ENCODE measurements at regions not wholly inside any gene's neighbourhood (a gene's known extent, or its start where the extent isn't known, plus 50 kb on each side); places are given as distances from the start of the nearest gene placed in this dataset.

DNA sequence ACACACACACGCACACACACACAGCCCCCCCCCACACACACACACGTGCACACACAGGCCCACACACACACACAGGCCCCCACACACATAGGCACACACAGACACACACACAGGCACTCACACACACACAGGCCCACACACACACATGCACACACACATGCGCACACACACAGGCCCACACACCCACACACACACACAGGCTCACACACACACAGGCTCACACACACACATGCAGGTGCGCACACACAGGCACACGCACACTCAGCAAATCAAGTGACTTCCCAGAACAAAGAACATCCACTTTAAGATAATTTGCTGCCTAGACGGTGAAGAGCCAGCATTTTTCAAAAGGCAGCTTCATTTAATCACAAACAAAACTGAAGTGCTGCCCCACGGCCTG is 78.5 kb upstream of the FBRSL1 start:
- Histone ChIP-seq H3K36me3 (replicated peaks in 1 of 2; ENCODE audit: insufficient read depth in 1 of 2, low read depth in 2 of 2) (no peaks in the 10 kb centered on the region), H3K9me3 (no peaks in the 10 kb centered on the region), H3K27me3 (peaks cover 0 to 8% of the 10 kb centered on the region in 2 donors), H3K4me3 (no peak overlapping the region), H3K4me1 (peaks cover 13% of the 10 kb centered on the region), H3K27ac (no peak overlapping the region)
- WGBS, 2 donors, result 76 to 82% methylated on average over 6 to 7 of the region's 7 CpGs
- TF ChIP-seq, protein P1, sequence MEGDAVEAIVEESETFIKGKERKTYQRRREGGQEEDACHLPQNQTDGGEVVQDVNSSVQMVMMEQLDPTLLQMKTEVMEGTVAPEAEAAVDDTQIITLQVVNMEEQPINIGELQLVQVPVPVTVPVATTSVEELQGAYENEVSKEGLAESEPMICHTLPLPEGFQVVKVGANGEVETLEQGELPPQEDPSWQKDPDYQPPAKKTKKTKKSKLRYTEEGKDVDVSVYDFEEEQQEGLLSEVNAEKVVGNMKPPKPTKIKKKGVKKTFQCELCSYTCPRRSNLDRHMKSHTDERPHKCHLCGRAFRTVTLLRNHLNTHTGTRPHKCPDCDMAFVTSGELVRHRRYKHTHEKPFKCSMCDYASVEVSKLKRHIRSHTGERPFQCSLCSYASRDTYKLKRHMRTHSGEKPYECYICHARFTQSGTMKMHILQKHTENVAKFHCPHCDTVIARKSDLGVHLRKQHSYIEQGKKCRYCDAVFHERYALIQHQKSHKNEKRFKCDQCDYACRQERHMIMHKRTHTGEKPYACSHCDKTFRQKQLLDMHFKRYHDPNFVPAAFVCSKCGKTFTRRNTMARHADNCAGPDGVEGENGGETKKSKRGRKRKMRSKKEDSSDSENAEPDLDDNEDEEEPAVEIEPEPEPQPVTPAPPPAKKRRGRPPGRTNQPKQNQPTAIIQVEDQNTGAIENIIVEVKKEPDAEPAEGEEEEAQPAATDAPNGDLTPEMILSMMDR (IDR thresholded peaks at IDR 0.05), result no peak
- TF ChIP-seq POLR2A (IDR thresholded peaks at IDR 0.05), result no peak
- no peak for ATAC-seq
- intact Hi-C loops (cut with DNase I), result no loop called here
- no peak for DNase-seq

DNA sequence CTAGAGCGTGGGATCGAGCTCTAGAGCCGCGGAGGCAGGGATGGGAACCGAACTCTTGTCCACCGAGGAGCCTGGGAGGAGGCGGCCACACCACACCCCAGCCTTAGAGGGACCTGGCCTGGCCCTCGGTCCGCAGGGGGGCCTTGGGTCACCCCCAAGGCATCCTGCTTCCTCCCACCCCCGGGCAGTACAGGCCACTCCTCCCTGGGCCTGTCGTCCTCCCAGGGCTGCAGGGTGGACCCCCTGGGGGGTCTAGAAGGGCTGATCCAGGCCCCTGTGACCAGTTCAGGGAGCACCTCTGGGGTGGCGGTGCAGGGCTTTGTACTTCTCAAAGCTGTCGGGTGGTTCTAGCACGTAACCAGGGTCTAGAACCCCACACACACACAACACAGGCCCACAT is 79.1 kb upstream of the FBRSL1 start:
- DNase-seq, result no peak
- no peak for ATAC-seq
- TF ChIP-seq, protein P1 (IDR thresholded peaks at IDR 0.05), result no peak
- TF ChIP-seq POLR2A (IDR thresholded peaks at IDR 0.05), result no peak
- Histone ChIP-seq H3K4me3 (no peak overlapping the region), H3K27ac (no peak overlapping the region), H3K9me3 (no peaks in the 10 kb centered on the region), H3K4me1 (peaks cover 13% of the 10 kb centered on the region), H3K27me3 (peaks cover 0 to 8% of the 10 kb centered on the region in 2 donors), H3K36me3 (replicated peaks in 1 of 2; ENCODE audit: insufficient read depth in 1 of 2, low read depth in 2 of 2) (no peaks in the 10 kb centered on the region)
- intact Hi-C loops (cut with DNase I), result no loop called here
- 79 to 88% methylated on average over 7 to 14 of the region's 14 CpGs for WGBS, 2 donors

DNA sequence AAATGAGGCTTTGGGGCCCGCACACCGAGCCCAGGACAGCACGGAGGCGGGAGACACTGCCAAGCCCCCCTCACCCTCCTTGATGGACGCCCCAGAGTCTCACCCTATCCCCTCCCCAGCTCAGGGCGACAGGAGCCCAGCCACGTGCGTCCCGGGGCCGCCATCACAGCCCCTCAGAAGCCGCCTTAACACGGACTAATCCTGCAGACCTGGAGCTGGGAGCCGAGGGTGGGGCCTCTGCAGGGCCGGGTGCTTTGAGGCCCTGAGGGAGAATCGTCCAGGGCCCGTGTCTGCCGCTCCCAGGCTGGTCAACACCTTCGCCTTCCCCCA is 79.7 kb upstream of the FBRSL1 start:
- intact Hi-C loops (cut with DNase I), result no loop called here
- Histone ChIP-seq H3K4me1 (peaks cover 10% of the 10 kb centered on the region), H3K27ac (no peak overlapping the region), H3K27me3 (peaks cover 0 to 10% of the 10 kb centered on the region in 2 donors), H3K9me3 (no peaks in the 10 kb centered on the region), H3K36me3 (replicated peaks in 1 of 2; ENCODE audit: insufficient read depth in 1 of 2, low read depth in 2 of 2) (no peaks in the 10 kb centered on the region), H3K4me3 (no peak overlapping the region)
- ATAC-seq, result no peak
- 69 to 82% methylated on average over 3 to 13 of the region's 18 CpGs for WGBS, 2 donors
- TF ChIP-seq, protein P1 (IDR thresholded peaks at IDR 0.05), result no peak
- TF ChIP-seq POLR2A (IDR thresholded peaks at IDR 0.05), result no peak
- DNase-seq, result no peak

DNA sequence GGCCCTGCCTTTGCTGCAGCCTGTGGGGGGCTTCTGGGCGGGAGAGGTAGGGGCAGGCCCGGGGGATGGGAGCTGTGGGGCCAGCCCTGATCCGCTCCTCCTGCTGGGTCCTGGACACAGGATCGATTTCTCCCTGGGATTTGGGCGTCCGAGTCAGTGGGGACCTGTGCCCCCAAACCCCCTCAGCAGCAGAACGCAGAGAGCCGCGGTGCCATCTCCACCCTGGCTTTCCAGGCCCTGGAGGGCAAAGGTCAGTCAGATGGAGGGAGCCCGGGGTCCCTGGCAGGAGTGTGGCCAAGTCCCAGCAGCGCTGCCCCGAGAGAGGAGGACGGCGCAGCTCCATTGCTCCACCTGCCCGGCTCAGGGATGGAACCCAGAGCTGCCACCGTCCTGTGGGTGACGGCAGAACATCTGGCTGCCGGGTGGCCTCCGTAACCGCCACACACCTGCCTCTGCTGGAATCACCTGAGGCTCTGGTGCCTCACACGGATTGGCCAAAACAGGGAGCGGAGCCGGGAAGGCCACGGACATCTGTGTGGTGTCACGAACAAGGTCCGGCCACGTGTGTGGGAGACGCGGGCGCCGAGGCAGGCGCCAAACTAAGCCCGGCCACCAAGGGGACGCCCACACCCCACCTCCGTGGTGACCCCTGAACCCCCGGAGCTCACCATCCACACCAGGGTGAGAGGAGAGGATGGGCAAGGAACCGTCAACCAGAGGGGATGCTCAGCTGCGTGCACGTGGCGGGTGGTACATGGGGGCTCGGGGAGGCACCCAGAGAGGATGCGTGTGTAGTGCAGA is 80.3 kb upstream of the FBRSL1 start:
- Histone ChIP-seq H3K4me1 (peaks cover 5% of the 10 kb centered on the region), H3K36me3 (replicated peaks in 1 of 2; ENCODE audit: insufficient read depth in 1 of 2, low read depth in 2 of 2) (no peaks in the 10 kb centered on the region), H3K4me3 (no peak overlapping the region), H3K27me3 (peaks cover 0 to 11% of the 10 kb centered on the region in 2 donors), H3K27ac (no peak overlapping the region), H3K9me3 (no peaks in the 10 kb centered on the region)
- WGBS, 2 donors, result 79 to 81% methylated on average over 23 to 35 of the region's 42 CpGs
- no peak for DNase-seq
- TF ChIP-seq POLR2A (IDR thresholded peaks at IDR 0.05), result no peak
- TF ChIP-seq, protein P1 (IDR thresholded peaks at IDR 0.05), result no peak
- ATAC-seq, result peak; percentile 4
- intact Hi-C loops (cut with DNase I), result no loop called here

Data from body of pancreas (tissue), 4 donors.